ENCODE measurements at regions not wholly inside any gene's neighbourhood (a gene's known extent, or its start where the extent isn't known, plus 50 kb on each side); places are given as distances from the start of the nearest gene placed in this dataset.

- TF ChIP-seq EP300 (conservative IDR thresholded peaks at IDR 0.05; ENCODE audit: poor library complexity, severe bottlenecking) (no peak), RAD21 (conservative IDR thresholded peaks at IDR 0.05) (no peak), CTCF (IDR thresholded peaks at IDR 0.05; ENCODE audit: poor library complexity, severe bottlenecking) (no peak), REST (IDR thresholded peaks at IDR 0.05; ENCODE audit: borderline replicate concordance) (no peak), MXI1 (conservative IDR thresholded peaks at IDR 0.05; ENCODE audit: poor library complexity, severe bottlenecking) (no peak), SMC3 (conservative IDR thresholded peaks at IDR 0.05; ENCODE audit: poor library complexity) (no peak), EZH2 (IDR thresholded peaks at IDR 0.05; ENCODE audit: borderline replicate concordance, insufficient read depth, low read length, poor library complexity, severe bottlenecking) (no peak)
Observed at GRCh38 chrX:14361435-14361834, 167.9 kb upstream of the GLRA2 start.
